ENCODE measurements at regions not wholly inside any gene's neighbourhood (a gene's known extent, or its start where the extent isn't known, plus 50 kb on each side); places are given as distances from the start of the nearest gene placed in this dataset.

DNA sequence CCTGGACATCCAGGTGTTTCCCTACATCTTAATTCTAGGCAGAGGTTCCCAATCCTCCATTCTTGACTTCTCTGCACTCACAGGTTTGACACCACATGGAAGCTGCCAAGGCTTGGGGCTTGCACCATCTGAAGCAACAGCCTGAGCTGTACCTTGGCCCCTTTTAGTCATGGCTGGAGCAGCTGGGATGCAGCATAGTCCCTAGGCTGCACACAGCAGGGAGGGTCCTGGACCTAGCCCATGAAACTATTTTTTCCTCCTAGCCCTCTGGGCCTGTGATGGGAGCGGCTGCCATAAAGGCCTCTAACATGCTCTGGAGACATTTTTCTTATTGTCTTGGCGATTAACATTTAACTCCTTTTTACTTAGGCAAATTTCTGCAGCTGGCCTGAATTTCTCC lies 417.2 kb upstream of the FLRT2 start:
- Mint-ChIP-seq H3K4me3 (no peak overlapping the region), H3K27me3 (ENCODE audit: insufficient read depth, low read depth, poor library complexity) (no peaks in the 10 kb centered on the region), H3K9me3 (peaks cover 37% of the 10 kb centered on the region), H3K27ac (no peak overlapping the region), H3K36me3 (ENCODE audit: low read depth) (peaks cover 30% of the 10 kb centered on the region; the same call in 2 of the 3 replicates), H3K4me1 (0 out of 3 replicates have a peak, but pooled peaks cover 3% of the 10 kb centered on the region)
- peaks cover 3% of the 10 kb centered on the region; the same call in 1 of the 2 replicates for H3K9me2 ChIP-seq (ENCODE audit: insufficient read depth)
- DNase-seq (ENCODE audit: low spot score) (no peak), ATAC-seq (no peak)
- no peak overlapping the region for H3K27ac ChIP-seq (ENCODE audit: low read depth)
- no peaks in the 10 kb centered on the region for H3K79me2 ChIP-seq (replicated peaks; ENCODE audit: insufficient read depth)
- no peaks in the 10 kb centered on the region for H3K27me3 ChIP-seq (ENCODE audit: insufficient read depth)
- H4K20me1 ChIP-seq (replicated peaks; ENCODE audit: insufficient read depth): no peaks in the 10 kb centered on the region
- TF ChIP-seq JUNB (IDR thresholded peaks at IDR 0.05; ENCODE audit: unreplicated experiment): no peak
- TF ChIP-seq, protein P1, sequence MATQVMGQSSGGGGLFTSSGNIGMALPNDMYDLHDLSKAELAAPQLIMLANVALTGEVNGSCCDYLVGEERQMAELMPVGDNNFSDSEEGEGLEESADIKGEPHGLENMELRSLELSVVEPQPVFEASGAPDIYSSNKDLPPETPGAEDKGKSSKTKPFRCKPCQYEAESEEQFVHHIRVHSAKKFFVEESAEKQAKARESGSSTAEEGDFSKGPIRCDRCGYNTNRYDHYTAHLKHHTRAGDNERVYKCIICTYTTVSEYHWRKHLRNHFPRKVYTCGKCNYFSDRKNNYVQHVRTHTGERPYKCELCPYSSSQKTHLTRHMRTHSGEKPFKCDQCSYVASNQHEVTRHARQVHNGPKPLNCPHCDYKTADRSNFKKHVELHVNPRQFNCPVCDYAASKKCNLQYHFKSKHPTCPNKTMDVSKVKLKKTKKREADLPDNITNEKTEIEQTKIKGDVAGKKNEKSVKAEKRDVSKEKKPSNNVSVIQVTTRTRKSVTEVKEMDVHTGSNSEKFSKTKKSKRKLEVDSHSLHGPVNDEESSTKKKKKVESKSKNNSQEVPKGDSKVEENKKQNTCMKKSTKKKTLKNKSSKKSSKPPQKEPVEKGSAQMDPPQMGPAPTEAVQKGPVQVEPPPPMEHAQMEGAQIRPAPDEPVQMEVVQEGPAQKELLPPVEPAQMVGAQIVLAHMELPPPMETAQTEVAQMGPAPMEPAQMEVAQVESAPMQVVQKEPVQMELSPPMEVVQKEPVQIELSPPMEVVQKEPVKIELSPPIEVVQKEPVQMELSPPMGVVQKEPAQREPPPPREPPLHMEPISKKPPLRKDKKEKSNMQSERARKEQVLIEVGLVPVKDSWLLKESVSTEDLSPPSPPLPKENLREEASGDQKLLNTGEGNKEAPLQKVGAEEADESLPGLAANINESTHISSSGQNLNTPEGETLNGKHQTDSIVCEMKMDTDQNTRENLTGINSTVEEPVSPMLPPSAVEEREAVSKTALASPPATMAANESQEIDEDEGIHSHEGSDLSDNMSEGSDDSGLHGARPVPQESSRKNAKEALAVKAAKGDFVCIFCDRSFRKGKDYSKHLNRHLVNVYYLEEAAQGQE (IDR thresholded peaks at IDR 0.05; ENCODE audit: unreplicated experiment): no peak
- TF ChIP-seq STAT1 (IDR thresholded peaks at IDR 0.05; ENCODE audit: unreplicated experiment): no peak
- no peak for TF ChIP-seq POLR2AphosphoS5 (IDR thresholded peaks at IDR 0.05; ENCODE audit: low read depth)
- TF ChIP-seq, protein P2, sequence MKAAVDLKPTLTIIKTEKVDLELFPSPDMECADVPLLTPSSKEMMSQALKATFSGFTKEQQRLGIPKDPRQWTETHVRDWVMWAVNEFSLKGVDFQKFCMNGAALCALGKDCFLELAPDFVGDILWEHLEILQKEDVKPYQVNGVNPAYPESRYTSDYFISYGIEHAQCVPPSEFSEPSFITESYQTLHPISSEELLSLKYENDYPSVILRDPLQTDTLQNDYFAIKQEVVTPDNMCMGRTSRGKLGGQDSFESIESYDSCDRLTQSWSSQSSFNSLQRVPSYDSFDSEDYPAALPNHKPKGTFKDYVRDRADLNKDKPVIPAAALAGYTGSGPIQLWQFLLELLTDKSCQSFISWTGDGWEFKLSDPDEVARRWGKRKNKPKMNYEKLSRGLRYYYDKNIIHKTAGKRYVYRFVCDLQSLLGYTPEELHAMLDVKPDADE (IDR thresholded peaks at IDR 0.05): no peak
- H3K4me1 ChIP-seq (ENCODE audit: insufficient read depth): no peaks in the 10 kb centered on the region
- H3F3A ChIP-seq (replicated peaks; ENCODE audit: low read depth): no peaks in the 10 kb centered on the region
- H2AFZ ChIP-seq: no peak overlapping the region
- no peak overlapping the region for H3K4me3 ChIP-seq
- H3K36me3 ChIP-seq (ENCODE audit: insufficient read depth): peaks cover 3% of the 10 kb centered on the region; the same call in 1 of the 2 replicates
- H3K4me2 ChIP-seq: no peak overlapping the region

DNA sequence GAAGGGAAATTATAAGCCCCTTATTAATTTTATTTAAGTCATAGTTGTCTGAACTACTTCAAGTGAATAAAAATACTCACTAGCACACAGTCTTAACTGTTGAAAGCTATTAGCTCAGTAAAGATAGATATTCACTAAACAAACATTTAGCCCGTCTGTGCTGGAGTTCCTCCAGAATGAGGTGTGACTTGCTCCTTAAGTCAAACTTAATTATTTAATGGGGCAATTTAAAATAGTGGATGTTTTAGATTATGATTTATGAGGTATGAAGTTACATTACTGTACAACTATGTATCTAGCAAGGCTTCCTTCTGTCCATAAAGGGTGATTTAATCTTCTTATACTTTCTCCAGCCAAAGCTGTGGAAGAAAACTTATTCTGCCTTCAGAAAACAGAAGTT lies 414.0 kb upstream of the FLRT2 start:
- Mint-ChIP-seq H3K36me3 (ENCODE audit: low read depth) (peaks cover 30% of the 10 kb centered on the region; the same call in 2 of the 3 replicates), H3K27ac (no peak overlapping the region), H3K4me1 (0 out of 3 replicates have a peak, but pooled peaks cover 3% of the 10 kb centered on the region), H3K9me3 (peaks cover 34% of the 10 kb centered on the region), H3K27me3 (ENCODE audit: insufficient read depth, low read depth, poor library complexity) (no peaks in the 10 kb centered on the region), H3K4me3 (no peak overlapping the region)
- no peaks in the 10 kb centered on the region for H3K4me1 ChIP-seq (ENCODE audit: insufficient read depth)
- no peak overlapping the region for H3K27ac ChIP-seq (ENCODE audit: low read depth)
- H3K79me2 ChIP-seq (replicated peaks; ENCODE audit: insufficient read depth): no peaks in the 10 kb centered on the region
- peaks cover 3% of the 10 kb centered on the region; the same call in 1 of the 2 replicates for H3K36me3 ChIP-seq (ENCODE audit: insufficient read depth)
- no peak overlapping the region for H3K4me2 ChIP-seq
- H4K20me1 ChIP-seq (replicated peaks; ENCODE audit: insufficient read depth): no peaks in the 10 kb centered on the region
- DNase-seq (ENCODE audit: low spot score): no peak
- ATAC-seq: no peak
- H3F3A ChIP-seq (replicated peaks; ENCODE audit: low read depth): no peaks in the 10 kb centered on the region
- H3K4me3 ChIP-seq: no peak overlapping the region
- H2AFZ ChIP-seq: no peak overlapping the region
- H3K27me3 ChIP-seq (ENCODE audit: insufficient read depth): no peaks in the 10 kb centered on the region
- peaks cover 3% of the 10 kb centered on the region; the same call in 1 of the 2 replicates for H3K9me2 ChIP-seq (ENCODE audit: insufficient read depth)
- no peak for TF ChIP-seq EZH2phosphoT487 (IDR thresholded peaks at IDR 0.05; ENCODE audit: unreplicated experiment)
- TF ChIP-seq ZNF331 (CRISPR knock-in tag; IDR thresholded peaks at IDR 0.05; ENCODE audit: low read depth): no peak
- TF ChIP-seq CREB1 (CRISPR knock-in tag; IDR thresholded peaks at IDR 0.05; ENCODE audit: low read depth): no peak
- TF ChIP-seq, protein P3, sequence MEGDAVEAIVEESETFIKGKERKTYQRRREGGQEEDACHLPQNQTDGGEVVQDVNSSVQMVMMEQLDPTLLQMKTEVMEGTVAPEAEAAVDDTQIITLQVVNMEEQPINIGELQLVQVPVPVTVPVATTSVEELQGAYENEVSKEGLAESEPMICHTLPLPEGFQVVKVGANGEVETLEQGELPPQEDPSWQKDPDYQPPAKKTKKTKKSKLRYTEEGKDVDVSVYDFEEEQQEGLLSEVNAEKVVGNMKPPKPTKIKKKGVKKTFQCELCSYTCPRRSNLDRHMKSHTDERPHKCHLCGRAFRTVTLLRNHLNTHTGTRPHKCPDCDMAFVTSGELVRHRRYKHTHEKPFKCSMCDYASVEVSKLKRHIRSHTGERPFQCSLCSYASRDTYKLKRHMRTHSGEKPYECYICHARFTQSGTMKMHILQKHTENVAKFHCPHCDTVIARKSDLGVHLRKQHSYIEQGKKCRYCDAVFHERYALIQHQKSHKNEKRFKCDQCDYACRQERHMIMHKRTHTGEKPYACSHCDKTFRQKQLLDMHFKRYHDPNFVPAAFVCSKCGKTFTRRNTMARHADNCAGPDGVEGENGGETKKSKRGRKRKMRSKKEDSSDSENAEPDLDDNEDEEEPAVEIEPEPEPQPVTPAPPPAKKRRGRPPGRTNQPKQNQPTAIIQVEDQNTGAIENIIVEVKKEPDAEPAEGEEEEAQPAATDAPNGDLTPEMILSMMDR (conservative IDR thresholded peaks at IDR 0.05; ENCODE audit: low read depth in 2 of 2): no peak
- TF ChIP-seq EZH2 (IDR thresholded peaks at IDR 0.05; ENCODE audit: low read depth, unreplicated experiment): no peak

Measured in GM23338 (cell line).